ENCODE measurements at regions not wholly inside any gene's neighbourhood (a gene's known extent, or its start where the extent isn't known, plus 50 kb on each side); places are given as distances from the start of the nearest gene placed in this dataset.

DNA sequence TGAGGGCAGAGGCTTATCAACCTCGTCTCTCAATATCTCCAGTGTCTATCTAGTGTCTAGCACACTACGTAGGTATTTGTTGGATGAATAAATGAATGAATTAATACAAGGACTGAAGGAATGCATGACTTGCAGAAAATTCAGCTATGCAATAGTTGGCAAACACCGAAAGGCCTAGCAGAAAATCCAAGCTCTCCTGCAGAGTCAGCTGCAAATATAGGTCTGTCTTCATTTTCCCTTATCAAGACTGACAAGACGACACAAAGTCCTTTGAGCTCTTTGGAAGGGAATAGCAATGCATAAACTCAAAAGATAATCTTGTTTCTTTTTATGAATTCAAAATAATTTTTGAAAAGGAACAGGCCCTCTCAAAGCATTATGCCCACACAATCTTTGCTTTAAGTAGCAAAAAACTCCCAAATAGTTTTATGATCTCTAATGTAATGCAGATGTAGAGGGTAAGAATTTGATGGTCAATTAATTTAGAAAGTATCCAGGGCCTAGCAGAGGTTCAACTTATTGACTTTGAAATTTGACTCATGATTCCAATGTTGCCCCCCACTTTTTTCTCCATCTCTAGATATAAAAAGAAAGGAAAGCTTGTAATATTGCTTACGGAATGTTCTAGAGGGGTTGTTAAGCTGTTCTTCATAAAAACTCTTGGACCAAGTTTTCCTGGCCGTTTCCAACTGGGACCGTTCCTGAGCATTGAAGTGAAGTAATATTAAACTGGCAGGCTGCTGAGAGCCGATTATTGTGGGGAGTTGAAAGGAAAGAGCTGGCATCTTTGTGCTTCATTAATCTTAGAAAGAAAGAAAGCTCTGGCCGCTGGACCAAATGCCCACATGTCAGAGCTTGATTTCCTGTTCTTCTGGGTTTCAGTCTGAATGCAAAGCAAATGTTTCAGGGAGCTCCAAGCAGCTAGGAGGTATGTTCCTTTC, 227.3 kb downstream of the HS3ST3A1 start:
- no peak for FAIRE-seq
- no peak overlapping the region for H2AFZ ChIP-seq (ENCODE audit: low read depth, low read length)
- CTCF ChIA-PET, result interaction anchor here (0.6 to 1.1 kb wide), 3 partner anchors 9 to 98 kb away, joined by 3 read pairs; no protein-coding TSS in a partner anchor

More for the DNA sequence above, 227.3 kb downstream of the HS3ST3A1 start:
- Histone ChIP-seq H3K9me3 (replicated peaks; ENCODE audit: control insufficient read depth, insufficient read depth, low read length) (peaks cover 9% of the 10 kb centered on the region), H3K4me1 (ENCODE audit: control insufficient read depth, extremely low read depth, insufficient read depth, low read length) (no peaks in the 10 kb centered on the region), H3K4me2 (ENCODE audit: insufficient read depth, low read length) (no peak overlapping the region), H3K4me3 (replicated peaks in 1 of 3; ENCODE audit: insufficient read depth in 1 of 3, low read depth in 1 of 3, low read length in 3 of 3) (no peak overlapping the region), H3K36me3 (ENCODE audit: control insufficient read depth in 2 of 2, extremely low read depth in 1 of 2, insufficient read depth in 2 of 2, low read length in 2 of 2) (no peaks in the 10 kb centered on the region), H3K27me3 (ENCODE audit: control insufficient read depth in 2 of 2, insufficient read depth in 2 of 2, low read length in 2 of 2) (no peaks in the 10 kb centered on the region), H3K9ac (replicated peaks; ENCODE audit: extremely low read depth, insufficient read depth, low read length) (no peak overlapping the region), H3K79me2 (ENCODE audit: control insufficient read depth, insufficient read depth, low read length) (no peaks in the 10 kb centered on the region), H3K9me1 (replicated peaks; ENCODE audit: control insufficient read depth, extremely low read depth, insufficient read depth, low read length) (no peaks in the 10 kb centered on the region), H3K27ac (ENCODE audit: insufficient read depth, low read depth, low read length) (no peak overlapping the region), H4K20me1 (replicated peaks; ENCODE audit: control insufficient read depth, extremely low read depth, insufficient read depth, low read length) (no peaks in the 10 kb centered on the region)
- no peak for DNase-seq (ENCODE audit: low read depth, low spot score)
- BruUV-seq (replicated peaks), result no TSS peak
- TF ChIP-seq FOS (IDR thresholded peaks at IDR 0.05; ENCODE audit: borderline replicate concordance, insufficient read depth, low read length) (no peak), JUN (IDR thresholded peaks at IDR 0.05; ENCODE audit: borderline replicate concordance, insufficient read depth, insufficient read length, low read depth) (no peak), MAX (IDR thresholded peaks at IDR 0.05; ENCODE audit: insufficient read depth, insufficient read length) (no peak), GATA2 (IDR thresholded peaks at IDR 0.05; ENCODE audit: insufficient read depth, insufficient read length, low read depth, low read length) (no peak), POLR2AphosphoS5 (IDR thresholded peaks at IDR 0.05; ENCODE audit: insufficient read depth, low read depth, low read length) (no peak), MYC (IDR thresholded peaks at IDR 0.05; ENCODE audit: low read depth, low read length) (no peak), POLR2A (IDR thresholded peaks at IDR 0.05; ENCODE audit: low read depth, low read length) (no peak), EZH2 (IDR thresholded peaks at IDR 0.05; ENCODE audit: borderline replicate concordance, low read depth, low read length, severe bottlenecking) (no peak)
- TF ChIP-seq, protein P1, sequence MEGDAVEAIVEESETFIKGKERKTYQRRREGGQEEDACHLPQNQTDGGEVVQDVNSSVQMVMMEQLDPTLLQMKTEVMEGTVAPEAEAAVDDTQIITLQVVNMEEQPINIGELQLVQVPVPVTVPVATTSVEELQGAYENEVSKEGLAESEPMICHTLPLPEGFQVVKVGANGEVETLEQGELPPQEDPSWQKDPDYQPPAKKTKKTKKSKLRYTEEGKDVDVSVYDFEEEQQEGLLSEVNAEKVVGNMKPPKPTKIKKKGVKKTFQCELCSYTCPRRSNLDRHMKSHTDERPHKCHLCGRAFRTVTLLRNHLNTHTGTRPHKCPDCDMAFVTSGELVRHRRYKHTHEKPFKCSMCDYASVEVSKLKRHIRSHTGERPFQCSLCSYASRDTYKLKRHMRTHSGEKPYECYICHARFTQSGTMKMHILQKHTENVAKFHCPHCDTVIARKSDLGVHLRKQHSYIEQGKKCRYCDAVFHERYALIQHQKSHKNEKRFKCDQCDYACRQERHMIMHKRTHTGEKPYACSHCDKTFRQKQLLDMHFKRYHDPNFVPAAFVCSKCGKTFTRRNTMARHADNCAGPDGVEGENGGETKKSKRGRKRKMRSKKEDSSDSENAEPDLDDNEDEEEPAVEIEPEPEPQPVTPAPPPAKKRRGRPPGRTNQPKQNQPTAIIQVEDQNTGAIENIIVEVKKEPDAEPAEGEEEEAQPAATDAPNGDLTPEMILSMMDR (IDR thresholded peaks at IDR 0.05; ENCODE audit: extremely low read depth in 1 of 2, insufficient read depth in 1 of 2, low read depth in 1 of 2, low read length in 2 of 2), result no peak
- dilution Hi-C loops (cut with MboI; ENCODE audit: extremely low pct_ligation_motif_present, low sequenced_read_pairs) (no loop called here), intact Hi-C loops (cut with micrococcal nuclease) (no loop called here)
- POLR2A ChIA-PET, result no interaction called here

Data from endothelial cell of umbilical vein (primary cell).